Fibroblast of gingiva (primary cell): ENCODE measurements at regions not wholly inside any gene's neighbourhood (a gene's known extent, or its start where the extent isn't known, plus 50 kb on each side); places are given as distances from the start of the nearest gene placed in this dataset.

Experiments
- DNase-seq: peaks from one replicate; pipeline ENCODE4 v3.0.0-alpha.2; 2011; ENCODE audit warnings: low read depth

DNA sequence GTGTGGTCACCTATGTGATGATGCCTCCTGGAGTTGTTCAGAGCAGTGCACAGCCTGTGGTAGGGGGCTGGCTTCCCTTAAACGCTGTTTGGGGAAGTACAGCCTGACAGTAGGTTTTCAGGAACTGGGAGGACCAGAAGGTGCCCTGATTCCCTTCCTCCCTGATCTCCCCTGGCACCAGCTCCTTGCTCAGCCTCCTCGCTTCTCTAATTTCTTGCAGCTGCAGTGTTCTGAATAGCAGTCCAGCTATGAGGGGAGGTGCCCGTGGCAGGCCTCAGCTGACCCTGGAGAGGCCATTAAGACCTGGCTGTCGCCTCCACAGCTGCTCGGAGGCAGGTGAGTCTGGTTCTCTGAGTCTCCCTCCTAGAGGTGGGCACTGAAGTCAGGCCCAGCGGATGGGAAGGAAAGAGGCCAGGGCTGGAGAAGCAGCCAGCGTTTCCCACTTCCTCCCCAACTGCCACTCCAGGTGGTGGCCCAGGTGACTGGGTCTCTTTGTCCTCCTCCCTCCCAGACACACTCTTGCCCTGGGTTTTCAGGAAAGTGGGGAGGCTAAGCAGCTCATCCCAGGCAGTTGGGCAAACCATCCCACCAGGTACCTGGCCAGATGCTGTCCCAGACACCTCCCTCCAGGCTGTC is 52.0 kb upstream of the RPL11 start:
- no peak for DNase-seq

- peak; percentile 53 for DNase-seq
Measured at GRCh38 chr1:23638786-23639241, 52.8 kb upstream of the RPL11 start.

- DNase-seq: no peak
Measured at GRCh38 chr1:23638188-23638619, 53.4 kb upstream of the RPL11 start.

- no peak for DNase-seq
Measured at GRCh38 chr1:23636009-23636408, 55.6 kb upstream of the RPL11 start.

DNA sequence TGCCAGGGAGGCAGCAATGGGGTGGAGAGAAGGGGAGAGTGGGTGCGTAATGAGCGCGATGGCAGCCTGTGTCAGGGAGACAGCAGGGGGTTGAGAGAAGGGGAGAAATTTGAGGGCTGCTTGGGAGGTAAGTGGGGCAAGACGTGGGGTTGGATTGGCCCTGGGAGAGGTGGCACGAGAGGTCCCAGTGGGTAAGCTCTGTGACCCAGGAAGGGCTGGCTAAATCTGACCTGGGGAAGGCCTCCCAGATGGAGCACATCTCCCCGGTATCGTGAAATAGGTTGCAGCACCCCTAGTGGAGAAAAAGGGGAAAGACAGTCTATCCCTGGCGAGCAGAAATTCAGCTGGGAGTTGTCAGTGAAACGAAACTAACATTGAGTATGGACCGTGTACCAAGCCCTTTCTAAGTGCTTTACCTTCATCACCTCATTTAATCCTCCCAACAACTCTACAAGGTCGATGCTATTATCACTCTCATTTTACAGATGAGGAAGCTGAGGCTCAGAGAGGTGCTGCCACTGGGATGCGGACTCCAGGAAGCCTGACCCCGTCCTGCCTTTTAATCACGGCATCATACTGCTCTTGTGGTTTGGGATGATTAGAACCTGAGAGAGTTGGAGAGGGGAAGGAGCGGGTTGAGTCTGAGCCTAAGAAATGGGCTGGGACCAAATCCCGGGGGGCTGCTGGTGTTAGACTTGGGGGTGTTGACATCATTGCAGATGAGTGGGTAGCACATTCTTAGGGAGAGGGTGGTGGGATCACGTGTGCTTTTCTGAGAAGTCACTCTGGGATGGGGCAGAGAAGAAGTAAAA is 56.6 kb upstream of the RPL11 start:
- peak; percentile 67 for DNase-seq

DNA sequence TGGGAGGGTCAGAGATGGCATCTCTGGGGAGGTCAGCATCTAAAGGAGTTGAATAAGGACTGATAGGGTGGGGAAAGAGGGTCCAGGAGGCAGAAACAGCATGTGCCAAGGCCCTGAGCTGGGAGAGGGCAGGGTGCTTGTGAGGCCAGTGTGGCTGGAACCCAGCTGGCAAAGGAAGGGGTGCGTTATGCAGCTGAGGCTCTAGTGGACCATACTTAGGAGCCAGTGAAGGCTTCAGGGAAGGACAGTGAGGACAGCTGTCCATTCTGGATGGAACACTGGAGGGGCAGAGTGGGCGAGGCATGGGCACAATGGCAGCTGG is 57.1 kb upstream of the RPL11 start:
- no peak for DNase-seq

- DNase-seq: no peak
Measured at GRCh38 chr1:23632479-23633160, 59.0 kb upstream of the RPL11 start.

DNA sequence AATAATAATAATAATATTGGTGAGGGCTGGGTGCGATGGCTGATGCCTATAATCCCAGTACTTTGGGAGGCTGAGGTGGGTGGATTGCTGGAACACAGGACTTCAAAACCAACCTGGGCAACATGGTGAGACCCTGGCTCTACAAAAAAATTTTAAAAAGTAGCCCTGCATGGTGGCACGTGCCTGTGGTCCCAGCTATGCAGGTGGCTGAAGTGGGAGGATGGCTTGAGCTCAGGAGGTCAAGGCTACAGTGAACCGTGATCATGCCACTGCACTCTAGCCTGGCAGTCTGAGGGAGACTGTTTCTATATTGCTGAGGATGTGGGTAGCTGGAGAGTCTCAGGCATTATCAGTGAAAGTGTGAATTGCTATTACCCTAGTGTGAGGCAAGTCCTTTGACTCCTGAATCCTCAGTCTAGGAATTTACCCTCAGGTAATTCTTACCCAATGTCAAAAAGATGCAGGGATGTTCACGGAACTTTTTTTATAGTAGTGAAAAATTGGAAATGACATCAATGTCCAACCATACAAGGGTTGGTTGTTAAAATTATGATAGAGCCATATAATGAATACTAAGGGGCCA is 61.8 kb upstream of the RPL11 start:
- DNase-seq: no peak

- DNase-seq: no peak
Measured at GRCh38 chr1:23628951-23629387, 62.6 kb upstream of the RPL11 start.

DNA sequence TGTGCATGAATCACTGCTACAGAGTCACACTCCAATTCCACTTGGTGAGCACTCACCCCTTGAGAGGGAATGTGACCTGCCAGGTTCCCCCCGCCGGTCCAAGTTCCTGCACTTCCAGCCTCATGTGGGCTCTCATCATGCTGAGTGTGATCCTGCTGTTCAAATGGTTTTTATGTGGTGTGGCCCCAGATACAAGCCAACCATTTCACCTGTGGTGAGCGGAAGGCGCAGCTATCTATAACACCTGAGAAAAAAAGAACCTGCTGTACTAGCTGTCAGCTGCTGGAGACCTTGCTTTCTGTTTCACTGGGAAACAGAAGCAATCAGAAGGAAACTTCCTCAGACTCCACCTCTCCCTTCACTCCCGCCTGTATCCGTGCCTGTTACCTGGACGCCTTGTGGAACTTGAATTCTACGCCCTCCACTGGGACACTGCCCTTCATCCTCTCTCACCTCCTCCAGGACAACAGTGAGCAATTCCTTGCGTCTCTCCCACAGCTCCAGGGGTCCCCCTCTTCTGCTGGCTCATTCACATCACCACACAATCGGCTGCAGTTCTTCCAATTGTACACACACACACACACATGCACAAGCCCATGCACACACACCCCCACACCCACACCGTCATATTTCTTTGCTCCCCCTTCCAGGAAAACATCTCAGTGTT is 64.4 kb upstream of the RPL11 start:
- no peak for DNase-seq

- no peak for DNase-seq
Measured at GRCh38 chr1:23625929-23626535, 65.6 kb upstream of the RPL11 start.

DNA sequence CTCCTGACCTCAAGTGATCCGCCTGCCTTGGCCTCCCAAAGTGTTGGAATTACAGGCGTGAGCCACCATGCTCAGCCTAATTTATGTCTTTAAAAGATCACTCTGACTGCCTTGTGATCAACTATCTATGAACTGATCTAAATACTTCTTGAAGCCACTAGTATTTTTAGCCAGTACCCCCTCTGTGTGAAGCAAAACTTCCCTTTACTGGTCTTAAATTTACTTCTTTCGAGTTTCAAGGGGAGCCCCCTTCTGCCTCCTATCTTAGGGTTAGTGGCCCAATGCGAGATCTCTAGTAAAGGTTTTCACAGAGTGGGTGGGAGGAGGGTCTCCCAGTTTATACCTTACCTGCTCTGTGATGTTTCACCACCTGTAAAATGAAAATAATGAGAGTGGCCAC is 66.1 kb upstream of the RPL11 start:
- DNase-seq: no peak

GRCh38 chr1:23624440-23624839 is 65.1 kb upstream of the ID3 start:
- DNase-seq: no peak

DNA sequence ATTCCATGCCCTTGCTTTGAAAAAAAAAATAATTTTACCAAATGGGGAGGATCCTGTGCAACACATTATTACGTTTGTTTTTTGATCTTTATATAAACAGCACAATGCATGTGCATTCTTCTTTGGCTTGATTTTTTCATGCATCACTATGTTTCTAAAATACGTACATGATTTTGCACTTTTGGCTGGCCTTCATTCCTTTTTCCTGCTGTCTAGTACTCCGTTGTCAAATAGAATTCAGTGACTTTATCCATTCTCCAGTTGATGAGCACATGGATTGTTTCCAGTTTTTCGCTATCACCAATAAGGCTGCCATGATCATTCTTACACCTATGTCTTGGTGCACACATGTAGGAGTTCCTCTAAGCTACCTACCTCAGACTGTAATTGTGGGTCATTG is 63.0 kb upstream of the ID3 start:
- no peak for DNase-seq

DNA sequence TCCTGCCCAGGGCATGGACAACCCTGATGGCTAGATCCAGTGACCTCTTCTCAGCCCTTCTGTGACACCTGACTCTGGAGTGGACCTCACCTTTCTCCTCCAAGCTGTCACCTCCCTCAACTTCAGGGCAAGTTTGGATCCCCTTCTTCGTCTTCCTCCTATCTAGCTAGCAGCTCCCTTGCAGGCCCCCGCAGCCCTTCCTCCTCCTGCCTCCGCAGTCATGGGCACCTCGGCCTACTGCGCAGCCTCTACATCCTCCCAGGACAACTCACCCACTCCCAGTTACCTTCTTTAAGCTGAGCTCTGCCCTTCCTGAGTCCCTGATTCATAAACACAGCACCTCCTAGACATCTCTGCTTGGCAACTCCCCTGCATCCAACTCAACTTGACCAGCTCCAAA is 61.3 kb upstream of the ID3 start:
- no peak for DNase-seq

DNA sequence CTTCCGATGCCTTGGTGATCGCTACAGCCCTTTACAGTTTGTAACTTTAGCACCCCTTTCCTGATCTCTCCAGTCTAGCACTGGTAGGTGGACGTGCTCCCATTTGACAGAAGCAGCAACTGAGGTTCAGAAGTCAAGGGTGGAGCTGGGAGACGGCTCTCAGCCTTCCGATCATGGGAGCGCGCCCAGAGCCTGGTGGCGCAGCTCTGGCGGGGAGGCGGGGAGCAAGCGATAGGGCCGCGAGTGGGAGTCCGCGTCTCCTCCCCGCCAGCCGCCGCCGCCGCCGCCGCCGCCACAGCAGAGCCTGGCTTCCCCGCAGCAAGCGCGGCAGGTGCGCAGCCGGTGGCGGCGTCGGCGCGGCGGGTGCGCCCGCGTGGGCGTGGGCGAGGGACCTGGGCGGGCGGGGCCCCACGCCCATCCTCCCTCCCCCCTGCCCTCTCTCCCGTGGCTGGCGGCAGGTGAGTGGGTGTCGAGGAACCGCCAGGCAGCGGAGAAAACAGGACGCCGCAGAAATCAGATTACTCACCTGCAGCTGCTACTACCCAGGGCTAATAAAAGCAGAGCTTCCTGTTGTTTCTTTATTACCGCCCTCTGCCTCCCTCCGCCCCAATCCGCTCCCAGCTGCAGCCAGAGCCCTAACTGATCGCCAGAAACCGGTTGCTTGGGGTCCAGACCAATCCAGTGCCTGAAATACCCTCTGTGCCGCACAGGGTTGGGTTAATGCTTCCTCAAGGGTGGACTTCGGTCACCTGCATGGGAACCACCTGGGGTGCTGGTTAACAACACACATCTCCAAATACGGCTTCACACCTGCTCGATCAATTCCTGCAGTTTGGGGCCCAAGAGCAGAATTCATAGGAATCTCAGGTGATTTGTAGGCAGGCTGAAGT is 60.2 kb upstream of the ID3 start:
- DNase-seq: no peak

GRCh38 chr1:23618586-23619083 is 59.3 kb upstream of the ID3 start:
- DNase-seq: no peak

DNA sequence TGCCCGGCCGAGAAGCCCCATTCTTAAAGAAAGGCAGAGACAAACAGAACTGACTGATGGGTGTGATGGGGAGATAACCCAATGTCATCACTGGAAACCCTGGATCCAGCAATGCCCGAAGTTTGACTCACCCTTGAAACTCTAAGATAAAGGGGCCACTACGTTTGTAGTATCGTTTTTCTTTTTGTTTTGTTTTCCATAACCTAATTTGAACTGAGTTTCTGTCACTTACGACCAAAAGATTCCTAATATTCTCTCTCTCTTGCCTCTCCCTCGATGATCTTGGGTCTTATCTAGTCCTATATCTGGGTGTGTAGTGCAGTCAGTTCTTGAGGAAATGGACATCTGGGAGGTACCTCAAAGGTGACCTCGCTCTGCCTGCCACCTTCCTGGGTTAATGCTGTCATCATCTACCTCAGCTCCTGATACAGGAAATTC is 57.8 kb upstream of the ID3 start:
- no peak for DNase-seq

GRCh38 chr1:23616292-23616824 is 57.1 kb upstream of the ID3 start:
- DNase-seq: no peak

DNA sequence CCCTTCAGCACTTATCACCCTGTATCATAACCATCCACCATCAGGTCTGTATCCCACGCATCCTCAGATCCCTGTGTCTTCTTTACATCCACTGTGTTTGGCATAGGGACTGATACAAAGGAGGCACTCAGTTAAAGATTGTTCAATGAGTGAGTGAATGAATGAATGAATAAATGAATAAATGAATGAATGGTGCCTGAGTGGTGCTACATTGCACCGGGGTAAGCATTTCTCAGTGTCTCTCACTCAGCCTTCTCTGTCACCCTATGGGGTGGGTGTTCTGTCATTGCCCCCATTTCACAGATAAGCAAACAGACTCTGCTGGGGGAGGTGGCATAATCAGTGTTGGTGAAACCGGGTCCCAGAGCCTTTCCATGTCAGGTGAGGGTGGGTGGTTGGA is 56.6 kb upstream of the ID3 start:
- no peak for DNase-seq
